ENCODE measurements at regions not wholly inside any gene's neighbourhood (a gene's known extent, or its start where the extent isn't known, plus 50 kb on each side); places are given as distances from the start of the nearest gene placed in this dataset.
A peak's percentile ranks its signal among the peaks of the same experiment; 100 is the strongest.
"Not testable (repeated sequence)": the region's sequence is repeated elsewhere in the genome, so short reads cannot be mapped to it uniquely, and the experiment has no call there.

GRCh38 chr3:158882445-158882844, 80.6 kb downstream of the MFSD1 start:
- DNase-seq (ENCODE audit: low spot score), result no peak

GRCh38 chr3:158896729-158897128, 94.9 kb downstream of the MFSD1 start:
- ATAC-seq (peak; percentile 91), DNase-seq (ENCODE audit: low spot score) (no peak)

More at GRCh38 chr3:158882445-158882844, 80.6 kb downstream of the MFSD1 start:
- no peak for ATAC-seq

- no peak for DNase-seq (ENCODE audit: low spot score)
- ATAC-seq, result no peak
These were observed 104.9 kb downstream of the MFSD1 start for GRCh38 chr3:158906749-158907148.

GRCh38 chr3:158908187-158908734, 106.4 kb downstream of the MFSD1 start:
- no peak for DNase-seq (ENCODE audit: low spot score)
- no peak for ATAC-seq

- DNase-seq (ENCODE audit: low spot score), result no peak
- no peak for ATAC-seq
These were observed 108.0 kb downstream of the MFSD1 start for GRCh38 chr3:158909870-158910269.

GRCh38 chr3:158911586-158911985, 109.7 kb downstream of the MFSD1 start:
- no peak for ATAC-seq
- DNase-seq (ENCODE audit: low spot score), result no peak

- ATAC-seq (no peak), DNase-seq (ENCODE audit: low spot score) (no peak)
These were observed 110.3 kb downstream of the MFSD1 start for GRCh38 chr3:158912188-158912587.

- no peak for DNase-seq (ENCODE audit: low spot score)
- ATAC-seq, result no peak
These were observed 110.8 kb downstream of the MFSD1 start for GRCh38 chr3:158912621-158913020.

GRCh38 chr3:158916111-158916510, 114.3 kb downstream of the MFSD1 start:
- ATAC-seq, result no peak
- no peak for DNase-seq (ENCODE audit: low spot score)

- ATAC-seq, result peak; percentile 94
- DNase-seq (ENCODE audit: low spot score), result peak; percentile 49
These were observed 116.2 kb downstream of the MFSD1 start for GRCh38 chr3:158918008-158918407.

GRCh38 chr3:158918451-158918850, 116.6 kb downstream of the MFSD1 start:
- no peak for ATAC-seq
- no peak for DNase-seq (ENCODE audit: low spot score)

- DNase-seq (ENCODE audit: low spot score) (no peak), ATAC-seq (no peak)
These were observed 118.5 kb downstream of the MFSD1 start for GRCh38 chr3:158920371-158920770.

- no peak for ATAC-seq
- no peak for DNase-seq (ENCODE audit: low spot score)
These were observed 123.2 kb downstream of the MFSD1 start for GRCh38 chr3:158925021-158925420.

GRCh38 chr3:158925828-158926494, 124.1 kb downstream of the MFSD1 start:
- DNase-seq (ENCODE audit: low spot score) (no peak), ATAC-seq (no peak)

GRCh38 chr3:158935846-158936245, 134.0 kb downstream of the MFSD1 start:
- no peak for ATAC-seq
- no peak for DNase-seq (ENCODE audit: low spot score)

GRCh38 chr3:158936530-158937113, 134.8 kb downstream of the MFSD1 start:
- ATAC-seq, result no peak
- DNase-seq (ENCODE audit: low spot score), result no peak

GRCh38 chr3:158950178-158950901, 148.5 kb downstream of the MFSD1 start:
- DNase-seq (ENCODE audit: low spot score) (no peak), ATAC-seq (no peak)

- DNase-seq (ENCODE audit: low spot score) (no peak), ATAC-seq (no peak)
These were observed 151.3 kb downstream of the MFSD1 start for GRCh38 chr3:158953131-158953530.

GRCh38 chr3:158954420-158954819, 152.6 kb downstream of the MFSD1 start:
- DNase-seq (ENCODE audit: low spot score) (no peak), ATAC-seq (no peak)

- DNase-seq (ENCODE audit: low spot score); ATAC-seq: not testable (repeated sequence)
These were observed 155.9 kb downstream of the MFSD1 start for GRCh38 chr3:158957777-158958176.

GRCh38 chr3:158958873-158959272, 157.0 kb downstream of the MFSD1 start:
- DNase-seq (ENCODE audit: low spot score) (no peak), ATAC-seq (no peak)

GRCh38 chr3:158961471-158961870, 159.6 kb downstream of the MFSD1 start:
- DNase-seq (ENCODE audit: low spot score) (no peak), ATAC-seq (no peak)
